ENCODE measurements at regions not wholly inside any gene's neighbourhood (a gene's known extent, or its start where the extent isn't known, plus 50 kb on each side); places are given as distances from the start of the nearest gene placed in this dataset.

- Histone ChIP-seq H3K9me1 (replicated peaks; ENCODE audit: control insufficient read depth, extremely low read depth, insufficient read depth, low read length) (no peaks in the 10 kb centered on the region), H4K20me1 (replicated peaks; ENCODE audit: control insufficient read depth, extremely low read depth, insufficient read depth, low read length) (no peaks in the 10 kb centered on the region), H2AFZ (ENCODE audit: low read depth, low read length) (no peak overlapping the region), H3K4me2 (ENCODE audit: insufficient read depth, low read length) (no peak overlapping the region), H3K79me2 (ENCODE audit: control insufficient read depth, insufficient read depth, low read length) (no peaks in the 10 kb centered on the region), H3K27me3 (ENCODE audit: control insufficient read depth in 2 of 2, insufficient read depth in 2 of 2, low read length in 2 of 2) (no peaks in the 10 kb centered on the region), H3K27ac (ENCODE audit: insufficient read depth, low read depth, low read length) (no peak overlapping the region), H3K4me3 (replicated peaks in 1 of 3; ENCODE audit: insufficient read depth in 1 of 3, low read depth in 1 of 3, low read length in 3 of 3) (no peak overlapping the region), H3K9ac (replicated peaks; ENCODE audit: extremely low read depth, insufficient read depth, low read length) (no peak overlapping the region), H3K4me1 (ENCODE audit: control insufficient read depth, extremely low read depth, insufficient read depth, low read length) (no peaks in the 10 kb centered on the region), H3K36me3 (ENCODE audit: control insufficient read depth in 2 of 2, extremely low read depth in 1 of 2, insufficient read depth in 2 of 2, low read length in 2 of 2) (no peaks in the 10 kb centered on the region), H3K9me3 (replicated peaks; ENCODE audit: control insufficient read depth, insufficient read depth, low read length) (no peaks in the 10 kb centered on the region)
- POLR2A ChIA-PET = no interaction called here
- no peak for DNase-seq (ENCODE audit: low read depth, low spot score)
- no TSS peak for BruUV-seq (replicated peaks)
- intact Hi-C loops (cut with micrococcal nuclease) (no loop called here), dilution Hi-C loops (cut with MboI; ENCODE audit: extremely low pct_ligation_motif_present, low sequenced_read_pairs) (no loop called here)
- TF ChIP-seq POLR2A (IDR thresholded peaks at IDR 0.05; ENCODE audit: low read depth, low read length) = no peak
- TF ChIP-seq GATA2 (IDR thresholded peaks at IDR 0.05; ENCODE audit: insufficient read depth, insufficient read length, low read depth, low read length) = no peak
- no peak for TF ChIP-seq POLR2AphosphoS5 (IDR thresholded peaks at IDR 0.05; ENCODE audit: insufficient read depth, low read depth, low read length)
- no peak for TF ChIP-seq MAX (IDR thresholded peaks at IDR 0.05; ENCODE audit: insufficient read depth, insufficient read length)
- no peak for TF ChIP-seq MYC (IDR thresholded peaks at IDR 0.05; ENCODE audit: low read depth, low read length)
- TF ChIP-seq EZH2 (IDR thresholded peaks at IDR 0.05; ENCODE audit: borderline replicate concordance, low read depth, low read length, severe bottlenecking) = no peak
- TF ChIP-seq FOS (IDR thresholded peaks at IDR 0.05; ENCODE audit: borderline replicate concordance, insufficient read depth, low read length) = no peak
- TF ChIP-seq JUN (IDR thresholded peaks at IDR 0.05; ENCODE audit: borderline replicate concordance, insufficient read depth, insufficient read length, low read depth) = no peak
- TF ChIP-seq, protein P1, sequence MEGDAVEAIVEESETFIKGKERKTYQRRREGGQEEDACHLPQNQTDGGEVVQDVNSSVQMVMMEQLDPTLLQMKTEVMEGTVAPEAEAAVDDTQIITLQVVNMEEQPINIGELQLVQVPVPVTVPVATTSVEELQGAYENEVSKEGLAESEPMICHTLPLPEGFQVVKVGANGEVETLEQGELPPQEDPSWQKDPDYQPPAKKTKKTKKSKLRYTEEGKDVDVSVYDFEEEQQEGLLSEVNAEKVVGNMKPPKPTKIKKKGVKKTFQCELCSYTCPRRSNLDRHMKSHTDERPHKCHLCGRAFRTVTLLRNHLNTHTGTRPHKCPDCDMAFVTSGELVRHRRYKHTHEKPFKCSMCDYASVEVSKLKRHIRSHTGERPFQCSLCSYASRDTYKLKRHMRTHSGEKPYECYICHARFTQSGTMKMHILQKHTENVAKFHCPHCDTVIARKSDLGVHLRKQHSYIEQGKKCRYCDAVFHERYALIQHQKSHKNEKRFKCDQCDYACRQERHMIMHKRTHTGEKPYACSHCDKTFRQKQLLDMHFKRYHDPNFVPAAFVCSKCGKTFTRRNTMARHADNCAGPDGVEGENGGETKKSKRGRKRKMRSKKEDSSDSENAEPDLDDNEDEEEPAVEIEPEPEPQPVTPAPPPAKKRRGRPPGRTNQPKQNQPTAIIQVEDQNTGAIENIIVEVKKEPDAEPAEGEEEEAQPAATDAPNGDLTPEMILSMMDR (IDR thresholded peaks at IDR 0.05; ENCODE audit: extremely low read depth in 1 of 2, insufficient read depth in 1 of 2, low read depth in 1 of 2, low read length in 2 of 2) = no peak
- no peak for FAIRE-seq
- CTCF ChIA-PET = no interaction called here
These were observed 1037.0 kb upstream of the SPRY2 start for GRCh38 chr13:81377921-81378320.

Measured in endothelial cell of umbilical vein (primary cell).